Sigmoid colon (tissue), 4 donors: ENCODE measurements at regions not wholly inside any gene's neighbourhood (a gene's known extent, or its start where the extent isn't known, plus 50 kb on each side); places are given as distances from the start of the nearest gene placed in this dataset.

Experiments used
- EP300 ChIP-seq, 4 donors: sonication (generic); formaldehyde crosslinking; IDR thresholded peaks; one replicate each; pipeline ENCODE4 v1.6.1; 2017; ENCODE audit warnings: antibody characterized with exemption in 4 of 4
- POLR2A ChIP-seq, 2 donors: fragments of 450-650 bp; IDR thresholded peaks; one replicate each; pipeline ENCODE4 v1.6.1; 2016; ENCODE audit warnings: antibody characterized with exemption in 2 of 2, mild to moderate bottlenecking in 2 of 2, moderate library complexity in 2 of 2
- TF ChIP-seq, protein P1 (sequence below), 4 experiments: fragments of 450-650 bp in 3 of 4; fragments of 200-600 bp in 1 of 4; IDR thresholded peaks; one replicate each; pipeline ENCODE4 v1.5.1; 2016 to 2019; ENCODE audit warnings: antibody characterized with exemption in 4 of 4, mild to moderate bottlenecking in 3 of 4, moderate library complexity in 2 of 4

- no peak for TF ChIP-seq POLR2A (IDR thresholded peaks at IDR 0.05)
- TF ChIP-seq, protein P1, sequence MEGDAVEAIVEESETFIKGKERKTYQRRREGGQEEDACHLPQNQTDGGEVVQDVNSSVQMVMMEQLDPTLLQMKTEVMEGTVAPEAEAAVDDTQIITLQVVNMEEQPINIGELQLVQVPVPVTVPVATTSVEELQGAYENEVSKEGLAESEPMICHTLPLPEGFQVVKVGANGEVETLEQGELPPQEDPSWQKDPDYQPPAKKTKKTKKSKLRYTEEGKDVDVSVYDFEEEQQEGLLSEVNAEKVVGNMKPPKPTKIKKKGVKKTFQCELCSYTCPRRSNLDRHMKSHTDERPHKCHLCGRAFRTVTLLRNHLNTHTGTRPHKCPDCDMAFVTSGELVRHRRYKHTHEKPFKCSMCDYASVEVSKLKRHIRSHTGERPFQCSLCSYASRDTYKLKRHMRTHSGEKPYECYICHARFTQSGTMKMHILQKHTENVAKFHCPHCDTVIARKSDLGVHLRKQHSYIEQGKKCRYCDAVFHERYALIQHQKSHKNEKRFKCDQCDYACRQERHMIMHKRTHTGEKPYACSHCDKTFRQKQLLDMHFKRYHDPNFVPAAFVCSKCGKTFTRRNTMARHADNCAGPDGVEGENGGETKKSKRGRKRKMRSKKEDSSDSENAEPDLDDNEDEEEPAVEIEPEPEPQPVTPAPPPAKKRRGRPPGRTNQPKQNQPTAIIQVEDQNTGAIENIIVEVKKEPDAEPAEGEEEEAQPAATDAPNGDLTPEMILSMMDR (IDR thresholded peaks at IDR 0.05): peak; percentile 8 to 75 (median 50)
- no peak for TF ChIP-seq EP300 (IDR thresholded peaks at IDR 0.05)
Observed at GRCh38 chr3:66938338-66938963, 59.7 kb upstream of the KBTBD8 start.
